ENCODE measurements at regions not wholly inside any gene's neighbourhood (a gene's known extent, or its start where the extent isn't known, plus 50 kb on each side); places are given as distances from the start of the nearest gene placed in this dataset.
"Not testable (repeated sequence)": the region's sequence is repeated elsewhere in the genome, so short reads cannot be mapped to it uniquely, and the experiment has no call there.

GRCh38 chr16:22609798-22610197 is 99.1 kb downstream of the NPIPB5 start:
- TF ChIP-seq CTCF, POLR2A (IDR thresholded peaks at IDR 0.05): not testable (repeated sequence)

Data from esophagus squamous epithelium (tissue), 4 donors.